GM12892 (cell line): ENCODE measurements at regions not wholly inside any gene's neighbourhood (a gene's known extent, or its start where the extent isn't known, plus 50 kb on each side); places are given as distances from the start of the nearest gene placed in this dataset.

Experiments
- POLR2AphosphoS5 ChIP-seq: IDR thresholded peaks from 2 replicates; pipeline ENCODE4 v1.6.1; 2011; ENCODE audit warnings: low read depth, low read length, control low read depth
- TAF1 ChIP-seq: IDR thresholded peaks from 2 replicates; pipeline ENCODE4 v1.6.1; 2011; ENCODE audit warnings: low read depth, mild to moderate bottlenecking, control low read depth, low read length, borderline replicate concordance

GRCh38 chr4:37051866-37052265, 192.7 kb upstream of the NWD2 start:
- TF ChIP-seq TAF1 = no peak
- no peak for TF ChIP-seq POLR2AphosphoS5
